GM21360 (cell line): ENCODE measurements at regions not wholly inside any gene's neighbourhood (a gene's known extent, or its start where the extent isn't known, plus 50 kb on each side); places are given as distances from the start of the nearest gene placed in this dataset.
"Not testable (repeated sequence)": the region's sequence is repeated elsewhere in the genome, so short reads cannot be mapped to it uniquely, and the experiment has no call there.

ENCODE experiments used
- ATAC-seq: cut with Tn5 transposase; IDR thresholded peaks from one replicate; pipeline ENCODE4 v1.9.1; 2021; ENCODE audit warnings: mild to moderate bottlenecking, moderate library complexity; ENCODE audit not compliant: unreplicated experiment

DNA sequence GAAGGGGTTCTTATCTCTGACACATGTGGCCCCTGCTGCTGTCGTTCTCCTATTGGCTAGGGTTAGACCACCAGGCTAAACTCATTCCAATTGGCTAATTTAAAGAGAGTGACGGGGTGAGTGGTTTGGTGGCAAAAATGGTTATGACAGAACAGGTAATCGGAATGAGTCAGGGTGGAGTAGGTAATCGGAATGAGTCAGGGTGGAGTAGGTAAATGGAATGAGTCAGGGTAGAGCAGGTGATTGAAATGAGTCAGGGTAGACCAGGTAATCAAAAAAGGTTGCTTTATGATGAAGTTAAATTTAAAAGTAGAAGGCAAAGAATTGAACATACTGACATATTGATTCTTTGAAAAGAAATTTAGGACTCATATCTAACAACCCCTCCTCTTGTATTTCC is 626.2 kb upstream of the CNTN5 start:
- ATAC-seq = not testable (repeated sequence)

DNA sequence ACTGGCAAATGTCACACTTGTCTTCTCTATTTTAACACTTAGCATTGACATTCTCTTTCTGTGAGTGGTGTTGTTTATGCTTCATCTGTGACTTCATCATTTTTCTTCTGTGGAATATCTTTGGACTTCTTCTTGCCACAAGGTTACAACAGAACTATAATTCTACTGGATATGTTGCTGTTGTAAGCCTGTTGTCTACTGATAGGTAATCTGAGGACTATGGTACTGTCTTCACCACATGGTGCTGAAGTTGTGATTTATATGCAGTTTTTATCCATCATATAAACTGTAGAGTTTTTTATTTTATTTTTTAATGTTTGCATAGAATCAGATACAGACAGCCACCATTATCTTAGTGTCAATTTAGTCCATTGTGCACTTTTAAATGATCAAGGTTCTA is 622.2 kb upstream of the CNTN5 start:
- no peak for ATAC-seq

DNA sequence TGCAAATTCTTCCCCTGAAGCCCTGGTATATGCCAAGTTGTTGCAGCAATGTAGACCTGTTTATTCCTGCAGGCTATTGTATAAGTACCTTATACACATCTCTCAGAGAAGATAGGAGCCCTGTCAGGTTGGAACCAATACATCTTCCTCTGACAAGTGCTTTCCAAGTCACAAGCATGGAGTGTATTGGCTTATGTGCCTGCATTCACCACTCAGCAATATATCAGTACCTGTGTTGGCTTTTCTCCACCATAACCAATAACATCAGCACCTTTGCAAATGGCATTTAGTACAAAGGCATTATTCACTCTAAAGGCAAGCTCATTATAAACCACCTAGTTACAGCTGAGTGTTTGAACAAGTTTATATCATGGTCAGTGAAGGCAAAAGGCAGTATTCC is 611.7 kb upstream of the CNTN5 start:
- no peak for ATAC-seq

DNA sequence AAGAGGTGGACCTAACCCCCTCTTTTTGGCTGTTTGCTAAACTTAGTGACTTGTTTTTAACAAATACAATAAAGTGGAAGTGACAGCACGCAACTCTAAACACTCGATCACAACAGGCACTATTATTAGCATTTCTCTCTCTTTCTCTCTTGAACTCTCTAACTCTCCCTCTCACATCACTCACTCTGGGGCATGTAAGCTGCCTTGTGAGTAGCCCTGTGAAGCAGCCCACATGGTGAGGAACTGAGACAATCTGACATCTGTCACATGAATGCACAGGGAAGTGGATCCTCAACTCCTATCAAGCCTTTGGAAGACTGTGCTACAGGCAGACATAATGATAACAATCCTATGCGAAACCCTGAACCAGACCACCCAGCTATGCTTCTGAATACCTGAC is 609.0 kb upstream of the CNTN5 start:
- no peak for ATAC-seq

DNA sequence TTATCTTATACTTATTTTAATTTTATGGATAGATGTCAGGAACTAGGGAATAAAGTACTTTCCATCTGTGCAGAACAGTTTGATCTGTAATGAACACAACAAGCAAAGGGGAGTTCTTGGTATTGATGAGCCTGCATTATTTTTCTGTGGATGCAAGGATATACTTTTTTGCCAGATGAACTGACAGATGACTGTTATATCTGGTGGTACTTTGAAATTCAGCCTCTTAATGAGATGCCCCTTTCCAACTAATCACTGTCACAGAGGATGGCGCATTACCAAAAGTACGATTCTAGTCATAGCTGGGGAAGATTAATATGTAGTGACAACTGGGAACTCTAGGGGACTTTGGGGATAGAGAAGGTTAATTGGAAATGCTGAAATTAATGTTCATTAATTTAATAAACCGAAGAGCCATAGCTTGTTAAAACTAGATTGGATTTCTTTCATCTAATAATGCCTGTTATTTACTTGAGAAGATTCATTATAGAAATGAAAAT is 603.4 kb upstream of the CNTN5 start:
- ATAC-seq = no peak

DNA sequence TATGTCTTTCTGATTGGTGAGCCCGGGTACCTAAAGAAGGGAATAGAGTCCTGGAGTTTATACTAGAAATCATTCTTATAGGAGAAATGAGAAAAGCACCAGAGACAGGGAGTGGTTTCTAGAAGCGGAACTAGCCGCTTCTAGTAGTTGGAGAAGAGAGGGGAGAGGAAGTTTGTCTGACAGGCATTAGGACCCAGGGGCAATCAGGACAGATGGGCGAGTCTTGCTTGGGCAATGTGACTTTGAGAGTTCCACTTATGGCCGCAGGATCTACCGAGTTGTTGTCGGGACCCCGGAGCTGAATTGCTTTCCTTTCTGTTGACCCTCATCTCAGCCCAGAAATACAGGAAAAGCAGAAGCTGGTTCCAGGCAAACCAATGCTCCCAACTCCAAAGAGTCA is 596.8 kb upstream of the CNTN5 start:
- no peak for ATAC-seq

DNA sequence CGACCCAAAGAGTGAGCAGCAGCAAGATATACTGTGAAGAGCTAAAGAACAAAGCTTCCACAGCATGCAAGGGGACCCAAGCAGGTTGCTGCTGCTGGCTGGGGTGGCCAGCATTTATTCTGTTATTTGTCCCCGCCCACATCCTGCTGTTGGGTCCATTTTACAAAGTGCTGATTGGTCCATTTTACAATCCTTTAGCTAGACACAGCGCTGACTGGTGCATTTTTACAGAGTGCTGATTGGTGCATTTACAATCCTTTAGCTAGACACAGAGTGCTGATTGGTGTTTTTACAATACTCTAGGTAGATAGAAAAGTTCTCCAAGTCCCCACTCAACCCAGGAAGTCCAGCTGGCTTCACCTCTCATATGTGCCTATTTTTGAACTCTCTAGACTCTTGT is 596.0 kb upstream of the CNTN5 start:
- ATAC-seq = not testable (repeated sequence)

DNA sequence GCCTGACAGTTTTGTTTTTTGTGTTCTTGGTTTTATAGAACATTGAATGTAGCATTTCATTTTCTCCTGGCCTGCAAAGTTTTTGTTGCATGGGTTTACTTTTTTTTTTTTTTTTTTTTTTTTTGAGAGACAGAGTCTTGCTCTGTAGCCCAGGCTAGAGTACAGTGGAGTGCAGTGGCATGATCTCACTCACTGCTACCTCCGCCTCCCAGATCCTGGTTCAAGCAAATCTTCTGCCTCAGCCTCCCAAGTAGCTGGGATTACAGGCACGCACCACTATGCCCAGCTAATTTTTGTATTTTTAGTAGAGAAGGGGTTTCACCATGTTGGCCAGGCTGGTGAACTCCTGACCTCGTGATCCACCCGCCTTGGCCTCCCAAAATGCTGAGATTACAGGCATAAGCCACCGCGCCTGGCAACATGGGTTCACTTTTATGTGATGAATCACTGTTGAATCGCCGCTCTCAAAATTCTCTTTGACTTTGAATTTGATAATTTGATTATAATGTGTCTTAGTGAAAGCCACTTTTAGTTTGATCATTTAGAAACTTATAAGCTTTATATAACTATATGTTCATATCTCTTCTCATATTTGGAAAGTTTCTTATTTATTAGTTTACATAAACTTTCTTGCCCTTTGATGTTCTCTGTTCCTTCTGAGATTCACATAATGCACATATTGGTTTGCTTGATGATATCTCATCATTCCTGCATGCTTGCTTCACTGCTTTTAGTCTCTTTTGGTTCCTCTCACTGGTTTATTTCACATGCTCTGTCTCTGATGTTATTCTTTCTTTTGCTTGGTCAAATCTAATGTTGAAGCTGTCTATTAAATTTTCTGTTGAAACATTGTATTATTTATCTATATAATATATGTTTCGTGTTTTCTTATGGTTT is 589.0 kb upstream of the CNTN5 start:
- no peak for ATAC-seq

DNA sequence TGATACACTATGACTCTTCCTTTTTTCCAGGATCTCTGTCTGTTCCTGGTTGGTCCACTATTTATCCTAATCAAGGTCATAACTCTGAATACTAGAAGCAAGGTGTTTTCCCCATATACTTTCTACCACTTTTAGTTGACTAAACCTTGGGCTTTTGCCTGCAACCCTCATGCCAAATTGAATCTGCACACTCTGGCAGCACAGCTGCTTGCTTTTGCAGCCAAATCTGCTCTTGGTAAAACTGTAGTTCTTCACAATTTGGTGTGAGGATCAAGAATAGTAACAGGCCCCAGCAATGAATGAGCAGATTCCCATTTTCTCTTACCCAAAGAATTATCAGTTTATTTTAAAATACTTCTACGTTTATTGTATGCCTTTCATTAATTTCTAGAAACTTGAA is 586.5 kb upstream of the CNTN5 start:
- no peak for ATAC-seq

DNA sequence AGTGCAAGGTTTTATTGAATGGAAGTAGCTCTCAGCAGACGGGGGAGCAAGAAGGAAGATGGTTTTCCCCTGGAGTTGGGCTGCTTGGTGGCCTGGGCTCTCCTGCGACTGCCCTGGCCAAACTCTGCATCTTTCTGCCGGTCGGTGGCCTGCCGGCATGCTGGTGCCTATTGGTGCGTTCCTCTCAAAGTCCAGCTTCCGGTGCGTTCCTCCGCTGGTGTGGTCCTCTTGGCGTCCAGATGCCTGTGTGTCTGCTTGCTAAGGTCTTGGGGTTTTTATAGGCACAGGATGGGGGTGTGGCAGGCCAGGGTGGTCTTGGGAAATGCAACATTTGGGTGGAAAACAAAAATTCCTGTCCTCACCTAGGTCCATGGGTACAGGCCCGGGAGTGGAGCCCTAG is 567.4 kb upstream of the CNTN5 start:
- ATAC-seq = no peak

DNA sequence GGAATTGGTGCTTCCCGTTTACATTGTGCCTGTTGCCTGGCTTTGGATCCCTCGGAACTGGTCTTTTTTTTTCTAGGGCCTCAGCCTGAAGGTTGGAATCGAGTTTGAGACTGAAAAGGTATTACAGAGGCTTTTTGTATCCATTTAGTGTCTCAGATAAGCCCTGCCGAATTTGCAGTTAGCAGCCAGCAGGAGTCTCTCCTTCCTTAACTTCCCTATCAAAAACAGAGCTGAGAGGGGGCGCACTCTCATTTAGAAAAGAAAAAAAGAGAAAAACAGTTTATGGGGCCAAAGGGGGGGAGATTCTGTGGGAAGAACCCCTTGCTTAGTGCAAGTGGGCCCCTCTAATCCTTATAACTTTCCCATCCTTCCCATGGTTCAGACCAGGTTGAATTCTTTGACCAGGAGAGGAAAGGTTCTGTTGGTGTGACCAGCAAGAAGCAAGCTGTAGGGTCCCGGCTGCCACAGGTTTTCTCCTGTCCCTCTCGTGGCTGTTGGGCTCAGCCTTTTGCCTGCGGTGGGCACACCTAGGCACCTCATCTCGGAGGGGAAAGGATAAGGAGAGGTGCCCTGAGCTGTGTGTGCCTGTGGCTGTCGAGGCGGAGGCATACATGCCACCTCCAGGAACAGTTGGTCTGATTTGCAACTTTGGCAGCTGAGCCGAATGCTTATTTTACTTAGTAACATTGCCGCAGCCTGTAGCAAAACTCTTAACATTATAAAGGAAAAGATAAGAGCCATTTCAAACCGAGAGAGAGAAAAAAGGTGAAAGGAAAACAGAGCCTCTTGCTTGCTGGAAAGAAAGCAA is 565.0 kb upstream of the CNTN5 start:
- no peak for ATAC-seq

DNA sequence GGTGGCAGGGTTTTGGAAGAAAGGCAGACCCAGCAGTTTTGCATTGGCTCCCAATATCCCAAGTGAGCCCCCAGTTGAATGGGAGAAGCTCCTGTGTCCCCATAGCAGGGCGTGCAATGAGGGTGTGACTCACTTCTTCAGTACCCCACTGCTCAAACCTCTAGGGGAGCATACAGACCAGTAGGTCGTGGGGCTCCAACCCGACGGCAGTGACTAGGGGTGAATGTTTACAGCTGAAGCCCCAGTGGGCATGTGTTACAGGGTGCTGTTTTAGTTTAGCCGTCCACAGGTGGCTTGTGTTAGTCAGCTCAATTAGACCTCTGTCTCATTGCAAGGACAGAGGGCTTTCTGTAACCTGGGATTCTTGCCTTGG is 564.5 kb upstream of the CNTN5 start:
- ATAC-seq = no peak

DNA sequence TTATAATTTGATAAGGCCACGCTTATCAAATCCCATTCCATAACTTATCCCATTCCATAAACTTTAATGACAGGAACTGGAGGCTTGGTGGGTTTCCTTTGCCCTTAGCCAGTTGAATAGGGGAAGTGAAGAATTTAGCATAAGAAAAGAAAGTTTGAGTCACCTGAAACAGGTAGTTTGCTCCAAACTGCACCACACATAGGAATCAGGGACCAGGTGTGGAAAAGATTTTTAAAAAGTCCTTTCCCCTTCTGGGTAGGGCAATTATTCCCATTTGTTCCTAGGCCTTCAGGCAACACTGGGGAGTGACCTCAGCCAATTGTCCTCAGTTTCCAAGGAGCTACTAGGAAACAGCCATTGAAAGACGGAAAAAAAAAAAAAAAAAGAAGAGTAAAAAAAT is 525.7 kb upstream of the CNTN5 start:
- ATAC-seq = no peak

DNA sequence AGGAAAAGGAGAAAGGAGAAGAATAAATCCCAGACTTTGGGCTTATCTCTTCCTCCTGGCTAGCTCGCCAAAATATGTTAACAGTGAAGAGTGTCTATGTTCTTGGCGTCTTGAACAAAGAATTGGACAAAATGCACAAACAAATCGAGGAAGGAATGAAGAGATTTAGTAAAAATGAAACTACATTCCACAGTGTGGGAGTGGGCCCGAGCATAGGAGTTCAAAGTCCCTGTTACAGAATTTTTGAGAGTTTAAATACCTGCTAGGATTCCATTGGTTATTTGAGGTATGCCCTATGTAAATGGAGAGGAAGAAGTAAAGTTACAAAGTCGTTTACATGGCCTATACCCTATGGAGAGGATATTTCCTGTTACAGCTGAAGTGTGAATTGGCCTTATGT is 525.1 kb upstream of the CNTN5 start:
- no peak for ATAC-seq

DNA sequence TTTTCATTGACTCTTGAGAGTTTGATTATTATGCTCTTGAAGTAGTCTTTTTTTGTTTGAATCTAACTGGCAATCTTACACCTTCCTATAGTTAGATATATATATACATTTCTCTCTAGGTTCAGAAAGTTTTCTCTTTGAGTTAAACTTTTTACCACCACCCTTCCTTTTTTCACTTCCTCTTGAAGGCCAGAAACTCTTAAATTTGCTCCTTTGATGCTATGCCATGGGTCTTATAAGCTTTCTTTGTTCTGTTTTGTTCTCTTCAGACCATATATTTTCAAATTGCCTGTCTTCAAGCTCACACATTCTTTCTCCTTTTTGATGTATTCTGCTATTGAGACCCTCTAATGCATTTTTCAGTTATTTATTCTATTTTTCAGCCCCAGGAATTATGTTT is 513.5 kb upstream of the CNTN5 start:
- ATAC-seq = no peak

DNA sequence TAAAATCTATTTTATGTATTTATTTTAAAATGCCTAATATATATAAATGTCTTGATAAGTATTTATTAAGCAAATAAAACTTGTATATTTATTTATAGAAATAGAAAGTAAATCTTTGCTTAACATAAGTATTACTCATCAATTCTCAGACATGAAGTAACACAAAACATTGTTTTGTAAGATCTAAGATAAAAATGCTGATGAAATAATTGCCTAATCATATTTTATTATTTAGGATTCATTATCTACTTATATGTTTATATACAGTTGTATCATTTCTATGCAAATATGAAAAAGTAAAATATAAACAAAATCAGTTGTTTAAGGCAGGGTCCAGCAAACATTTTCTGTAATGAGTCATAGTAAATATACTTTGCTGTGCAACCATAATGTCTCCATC is 507.8 kb upstream of the CNTN5 start:
- no peak for ATAC-seq

DNA sequence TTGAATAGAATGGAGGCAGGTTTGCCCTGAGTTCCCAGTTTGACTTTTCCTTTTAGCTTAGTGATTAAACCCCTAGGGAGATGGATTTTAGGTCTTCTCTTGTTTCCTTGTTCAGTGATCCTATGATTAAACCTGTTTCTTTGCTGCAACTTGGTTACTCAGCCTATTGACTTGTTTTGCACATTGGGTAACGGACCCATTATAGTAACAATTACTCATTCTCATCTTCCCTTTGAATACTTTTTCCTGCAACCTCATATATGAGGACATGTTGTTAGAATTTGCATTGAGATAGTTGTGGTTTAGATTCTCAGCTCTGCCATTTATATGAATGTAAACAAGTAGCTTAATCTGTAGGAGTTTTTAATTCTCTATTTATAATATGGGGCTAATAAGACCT is 489.2 kb upstream of the CNTN5 start:
- no peak for ATAC-seq

DNA sequence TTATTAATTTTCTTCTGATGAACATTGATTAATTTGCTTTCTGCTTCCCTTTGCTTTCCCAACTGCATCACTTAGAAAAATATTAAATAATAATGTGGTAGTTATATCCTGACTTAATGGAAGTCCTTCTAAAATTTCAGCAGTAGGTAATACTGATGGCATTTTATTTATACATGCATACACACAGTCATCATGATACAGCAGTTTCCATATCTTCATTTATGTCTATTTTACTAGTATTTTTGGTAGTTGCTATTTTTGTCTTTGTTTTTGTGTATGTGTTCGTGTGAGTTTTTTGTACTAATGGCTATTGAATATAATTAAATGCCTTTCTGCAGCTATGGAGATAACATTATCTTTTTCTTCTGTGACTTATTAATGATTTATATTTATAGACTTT is 484.7 kb upstream of the CNTN5 start:
- no peak for ATAC-seq

DNA sequence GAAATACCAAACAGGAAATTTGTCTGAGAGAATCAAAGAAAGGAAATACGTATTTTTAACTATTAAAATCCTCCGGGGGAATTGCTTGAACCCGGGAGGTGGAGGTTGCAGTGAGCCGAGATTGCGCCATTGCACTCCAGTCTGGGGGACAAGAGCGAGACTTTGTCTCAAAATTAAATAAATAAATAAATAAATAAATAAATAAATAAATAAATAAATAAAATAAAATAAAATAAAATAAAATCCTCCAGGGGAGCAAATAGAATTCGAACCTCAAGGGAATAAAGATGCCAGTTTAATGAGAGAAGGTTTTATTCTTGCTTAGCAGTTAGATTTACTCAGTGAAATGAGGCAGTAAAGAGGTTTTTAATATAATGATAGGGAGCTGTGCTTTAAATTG is 482.4 kb upstream of the CNTN5 start:
- not testable (repeated sequence) for ATAC-seq

DNA sequence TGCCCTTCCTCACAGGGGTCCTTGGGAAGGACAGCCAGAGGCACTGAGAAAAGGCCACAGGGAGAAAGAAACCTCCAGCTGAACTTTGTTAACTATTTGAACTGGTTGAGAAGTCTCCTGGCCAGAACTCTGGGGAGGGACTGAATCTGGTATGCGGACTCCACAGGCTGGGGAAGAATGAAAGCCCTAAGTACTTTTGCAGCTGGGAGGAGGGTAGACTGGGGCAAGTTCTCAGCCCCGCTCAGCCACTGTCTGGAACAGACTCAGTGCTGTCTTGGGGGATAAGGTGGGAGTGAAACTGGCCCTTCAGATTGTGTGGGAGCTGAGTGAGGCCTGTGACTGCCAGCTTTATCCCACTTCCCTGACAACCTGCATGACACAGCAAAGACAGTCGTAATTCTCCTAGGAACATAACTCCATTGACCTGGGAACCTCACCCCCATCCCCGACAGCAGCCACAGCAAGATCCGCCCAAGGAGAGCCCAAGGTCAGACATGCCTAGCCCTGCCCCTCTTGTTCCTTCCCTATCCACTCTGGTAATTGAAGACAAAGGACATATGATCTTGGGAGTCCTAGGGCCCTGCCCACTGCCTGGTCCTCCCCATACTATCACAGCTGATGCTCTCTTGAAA is 475.1 kb upstream of the CNTN5 start:
- no peak for ATAC-seq

DNA sequence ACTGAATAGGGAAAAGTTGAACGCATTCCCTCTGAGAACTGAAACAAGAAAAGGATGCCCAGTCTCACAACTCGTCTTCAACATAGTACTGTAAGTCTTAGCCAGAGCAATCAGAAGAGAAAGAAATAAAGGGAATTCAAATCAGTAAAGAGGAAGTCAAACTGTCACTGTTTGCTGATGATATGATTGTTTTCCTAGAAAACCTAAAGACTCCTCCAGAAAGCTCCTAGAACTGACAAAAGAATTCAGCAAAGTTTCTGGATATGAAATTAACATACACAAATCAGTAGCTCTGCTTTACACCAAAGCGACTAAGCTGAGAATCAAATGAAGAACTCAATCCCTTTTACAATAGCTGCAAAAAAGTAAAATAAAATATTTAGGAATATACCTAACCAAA is 471.2 kb upstream of the CNTN5 start:
- no peak for ATAC-seq

DNA sequence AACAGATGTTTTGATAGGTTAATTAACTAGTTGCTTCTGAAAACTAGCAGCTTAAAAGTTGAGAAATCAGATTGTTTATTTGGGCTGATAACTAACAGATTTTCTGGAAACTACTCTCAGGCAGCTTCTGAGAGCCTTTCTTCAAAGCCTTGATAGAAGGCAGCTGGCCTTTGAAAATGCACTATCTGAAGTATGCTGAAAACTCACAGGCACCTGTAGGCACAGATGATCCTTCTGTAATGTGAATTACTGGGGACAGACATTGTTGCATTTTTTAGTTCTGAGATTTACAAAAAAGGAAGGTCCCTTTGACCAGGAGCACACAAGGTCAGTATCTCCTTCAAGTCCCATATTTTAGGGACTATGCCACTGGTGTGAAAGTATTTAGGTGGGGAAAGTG is 460.8 kb upstream of the CNTN5 start:
- no peak for ATAC-seq
